Activated CD4-positive, alpha-beta T cell treated with anti-CD3 and anti-CD28 coated beads, Interleukin-2, amount 50 U/mL, for 16 hours (primary cell): ENCODE measurements at regions not wholly inside any gene's neighbourhood (a gene's known extent, or its start where the extent isn't known, plus 50 kb on each side); places are given as distances from the start of the nearest gene placed in this dataset.

Experiments
- DNase-seq: peaks from one replicate; pipeline ENCODE4 v3.0.0-alpha.2; 2020

DNA sequence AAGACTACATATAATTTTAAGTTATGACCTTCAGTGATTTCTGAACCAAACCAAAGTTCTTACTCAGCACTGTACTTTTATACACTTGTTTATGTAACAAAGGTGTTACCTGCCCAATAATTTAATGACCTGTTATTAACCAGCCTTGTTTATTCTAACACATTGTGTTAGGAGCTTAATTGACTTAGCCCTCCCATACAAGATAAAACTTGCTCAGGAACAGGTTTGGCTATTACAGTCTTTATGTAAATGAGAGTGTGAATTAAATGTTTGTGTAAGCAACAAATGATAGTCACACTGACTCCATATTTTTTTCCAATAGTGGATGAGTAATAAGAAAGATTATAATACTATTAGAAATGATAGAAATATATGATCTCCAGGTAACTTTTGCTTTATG, 51.8 kb upstream of the MYCBP2 start:
- no peak for DNase-seq

- DNase-seq = no peak
These were observed 50.1 kb upstream of the MYCBP2 start for GRCh38 chr13:77377016-77377415.
